ENCODE measurements at regions not wholly inside any gene's neighbourhood (a gene's known extent, or its start where the extent isn't known, plus 50 kb on each side); places are given as distances from the start of the nearest gene placed in this dataset.
"Not testable (repeated sequence)": the region's sequence is repeated elsewhere in the genome, so short reads cannot be mapped to it uniquely, and the experiment has no call there.

- BruUV-seq (replicated peaks): no TSS peak
- POLR2A ChIA-PET: no interaction called here
- TF ChIP-seq, protein P1, sequence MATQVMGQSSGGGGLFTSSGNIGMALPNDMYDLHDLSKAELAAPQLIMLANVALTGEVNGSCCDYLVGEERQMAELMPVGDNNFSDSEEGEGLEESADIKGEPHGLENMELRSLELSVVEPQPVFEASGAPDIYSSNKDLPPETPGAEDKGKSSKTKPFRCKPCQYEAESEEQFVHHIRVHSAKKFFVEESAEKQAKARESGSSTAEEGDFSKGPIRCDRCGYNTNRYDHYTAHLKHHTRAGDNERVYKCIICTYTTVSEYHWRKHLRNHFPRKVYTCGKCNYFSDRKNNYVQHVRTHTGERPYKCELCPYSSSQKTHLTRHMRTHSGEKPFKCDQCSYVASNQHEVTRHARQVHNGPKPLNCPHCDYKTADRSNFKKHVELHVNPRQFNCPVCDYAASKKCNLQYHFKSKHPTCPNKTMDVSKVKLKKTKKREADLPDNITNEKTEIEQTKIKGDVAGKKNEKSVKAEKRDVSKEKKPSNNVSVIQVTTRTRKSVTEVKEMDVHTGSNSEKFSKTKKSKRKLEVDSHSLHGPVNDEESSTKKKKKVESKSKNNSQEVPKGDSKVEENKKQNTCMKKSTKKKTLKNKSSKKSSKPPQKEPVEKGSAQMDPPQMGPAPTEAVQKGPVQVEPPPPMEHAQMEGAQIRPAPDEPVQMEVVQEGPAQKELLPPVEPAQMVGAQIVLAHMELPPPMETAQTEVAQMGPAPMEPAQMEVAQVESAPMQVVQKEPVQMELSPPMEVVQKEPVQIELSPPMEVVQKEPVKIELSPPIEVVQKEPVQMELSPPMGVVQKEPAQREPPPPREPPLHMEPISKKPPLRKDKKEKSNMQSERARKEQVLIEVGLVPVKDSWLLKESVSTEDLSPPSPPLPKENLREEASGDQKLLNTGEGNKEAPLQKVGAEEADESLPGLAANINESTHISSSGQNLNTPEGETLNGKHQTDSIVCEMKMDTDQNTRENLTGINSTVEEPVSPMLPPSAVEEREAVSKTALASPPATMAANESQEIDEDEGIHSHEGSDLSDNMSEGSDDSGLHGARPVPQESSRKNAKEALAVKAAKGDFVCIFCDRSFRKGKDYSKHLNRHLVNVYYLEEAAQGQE (IDR thresholded peaks at IDR 0.05; ENCODE audit: insufficient read depth in 1 of 2, low read depth in 2 of 2, low read length in 1 of 2): no peak
- TF ChIP-seq SIN3A (IDR thresholded peaks at IDR 0.05; ENCODE audit: borderline replicate concordance, insufficient read depth, low read depth, low read length): no peak
- TF ChIP-seq, protein P2, sequence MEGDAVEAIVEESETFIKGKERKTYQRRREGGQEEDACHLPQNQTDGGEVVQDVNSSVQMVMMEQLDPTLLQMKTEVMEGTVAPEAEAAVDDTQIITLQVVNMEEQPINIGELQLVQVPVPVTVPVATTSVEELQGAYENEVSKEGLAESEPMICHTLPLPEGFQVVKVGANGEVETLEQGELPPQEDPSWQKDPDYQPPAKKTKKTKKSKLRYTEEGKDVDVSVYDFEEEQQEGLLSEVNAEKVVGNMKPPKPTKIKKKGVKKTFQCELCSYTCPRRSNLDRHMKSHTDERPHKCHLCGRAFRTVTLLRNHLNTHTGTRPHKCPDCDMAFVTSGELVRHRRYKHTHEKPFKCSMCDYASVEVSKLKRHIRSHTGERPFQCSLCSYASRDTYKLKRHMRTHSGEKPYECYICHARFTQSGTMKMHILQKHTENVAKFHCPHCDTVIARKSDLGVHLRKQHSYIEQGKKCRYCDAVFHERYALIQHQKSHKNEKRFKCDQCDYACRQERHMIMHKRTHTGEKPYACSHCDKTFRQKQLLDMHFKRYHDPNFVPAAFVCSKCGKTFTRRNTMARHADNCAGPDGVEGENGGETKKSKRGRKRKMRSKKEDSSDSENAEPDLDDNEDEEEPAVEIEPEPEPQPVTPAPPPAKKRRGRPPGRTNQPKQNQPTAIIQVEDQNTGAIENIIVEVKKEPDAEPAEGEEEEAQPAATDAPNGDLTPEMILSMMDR (IDR thresholded peaks at IDR 0.05): no peak
- no peak for TF ChIP-seq TCF7L2 (IDR thresholded peaks at IDR 0.05; ENCODE audit: low read depth, low read length)
- TF ChIP-seq POLR2AphosphoS5 (IDR thresholded peaks at IDR 0.05; ENCODE audit: low read depth, low read length): no peak
- Histone ChIP-seq H3K27ac (ENCODE audit: low read length) (no peak overlapping the region), H3K4me1 (ENCODE audit: control insufficient read depth, insufficient read depth, low read length) (no peaks in the 10 kb centered on the region), H3K4me3 (ENCODE audit: low read depth in 2 of 2, low read length in 2 of 2) (no peak overlapping the region), H3K36me3 (ENCODE audit: control insufficient read depth, insufficient read depth, low read length) (no peaks in the 10 kb centered on the region), H3K27me3 (ENCODE audit: control insufficient read depth, insufficient read depth, low read length) (no peaks in the 10 kb centered on the region), H3K9me3 (ENCODE audit: control insufficient read depth, insufficient read depth, low read depth, low read length) (no peaks in the 10 kb centered on the region)
- intact Hi-C loops (cut with micrococcal nuclease; ENCODE audit: unreplicated experiment): no loop called here
- in situ Hi-C loops (cut with HindIII; ENCODE audit: low pct_unique_long_range_greater_than_20kb, low sequenced_read_pairs): no loop called here
- CTCF ChIA-PET: no interaction called here
- DNase-seq (ENCODE audit: low read depth, low spot score): no peak
- ATAC-seq: no peak
Observed at GRCh38 chr2:176427549-176427948, 158.3 kb downstream of the MTX2 start.

DNA sequence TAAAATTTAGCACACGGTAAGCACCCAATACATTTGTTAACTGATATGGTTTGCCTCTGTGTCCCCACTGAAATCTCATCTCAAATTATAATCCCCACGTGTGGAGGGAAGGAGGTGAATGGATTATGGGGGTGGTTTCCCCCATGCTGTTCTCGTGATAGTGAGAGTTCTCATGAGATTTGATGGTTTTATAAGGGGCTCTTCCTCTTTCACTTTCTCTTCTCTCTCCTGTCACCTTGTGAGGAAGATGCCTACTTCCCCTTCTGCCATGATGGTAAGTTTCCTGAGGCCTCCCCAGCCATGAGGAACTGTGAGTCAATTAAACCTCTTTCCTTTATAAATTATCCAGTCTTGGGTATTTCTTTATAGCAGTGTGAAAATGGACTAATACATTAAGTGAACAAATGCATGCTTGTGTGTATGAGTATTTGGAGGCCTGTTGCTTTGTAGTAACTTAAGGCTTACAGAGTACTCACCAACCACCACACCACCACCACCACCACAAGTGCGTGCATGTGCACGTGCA, 159.8 kb downstream of the MTX2 start:
- H3K36me3 ChIP-seq (ENCODE audit: control insufficient read depth, insufficient read depth, low read length); H3K27me3 ChIP-seq (ENCODE audit: control insufficient read depth, insufficient read depth, low read length); in situ Hi-C loops (cut with HindIII; ENCODE audit: low pct_unique_long_range_greater_than_20kb, low sequenced_read_pairs); CTCF ChIA-PET; POLR2A ChIA-PET; H3K9me3 ChIP-seq (ENCODE audit: control insufficient read depth, insufficient read depth, low read depth, low read length); H3K27ac ChIP-seq (ENCODE audit: low read length); H3K4me3 ChIP-seq (ENCODE audit: low read depth in 2 of 2, low read length in 2 of 2); DNase-seq (ENCODE audit: low read depth, low spot score); BruUV-seq (replicated peaks); ATAC-seq; H3K4me1 ChIP-seq (ENCODE audit: control insufficient read depth, insufficient read depth, low read length); intact Hi-C loops (cut with micrococcal nuclease; ENCODE audit: unreplicated experiment): not testable (repeated sequence)

DNA sequence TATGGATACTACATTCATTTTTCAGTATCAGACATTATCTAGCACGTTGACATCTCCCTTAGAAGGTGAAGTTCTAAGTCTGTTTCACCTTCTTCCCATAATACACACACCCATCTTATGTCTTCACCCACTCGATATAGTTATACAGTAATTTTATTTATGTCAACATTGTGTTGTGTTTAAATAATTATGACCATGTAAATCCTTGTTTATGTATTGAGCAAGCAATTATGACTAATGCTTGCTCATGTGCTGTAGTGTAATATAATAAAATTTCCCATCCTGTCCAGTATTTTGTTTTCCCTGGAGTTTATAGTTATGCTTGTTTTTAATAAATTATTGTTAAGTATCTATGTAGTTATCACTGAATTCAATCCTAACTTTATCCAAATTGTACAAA, 163.2 kb downstream of the MTX2 start:
- in situ Hi-C loops (cut with HindIII; ENCODE audit: low pct_unique_long_range_greater_than_20kb, low sequenced_read_pairs): no loop called here
- Histone ChIP-seq H3K27ac (ENCODE audit: low read length) (no peak overlapping the region), H3K9me3 (ENCODE audit: control insufficient read depth, insufficient read depth, low read depth, low read length) (no peaks in the 10 kb centered on the region), H3K36me3 (ENCODE audit: control insufficient read depth, insufficient read depth, low read length) (no peaks in the 10 kb centered on the region), H3K4me3 (ENCODE audit: low read depth in 2 of 2, low read length in 2 of 2) (no peak overlapping the region), H3K4me1 (ENCODE audit: control insufficient read depth, insufficient read depth, low read length) (no peaks in the 10 kb centered on the region), H3K27me3 (ENCODE audit: control insufficient read depth, insufficient read depth, low read length) (no peaks in the 10 kb centered on the region)
- ATAC-seq (no peak), DNase-seq (ENCODE audit: low read depth, low spot score) (no peak)
- intact Hi-C loops (cut with micrococcal nuclease; ENCODE audit: unreplicated experiment): no loop called here
- no TSS peak for BruUV-seq (replicated peaks)
- ChIA-PET POLR2A (no interaction called here), CTCF (no interaction called here)
- TF ChIP-seq, protein P2 (IDR thresholded peaks at IDR 0.05): no peak
- TF ChIP-seq SIN3A (IDR thresholded peaks at IDR 0.05; ENCODE audit: borderline replicate concordance, insufficient read depth, low read depth, low read length) (no peak), POLR2AphosphoS5 (IDR thresholded peaks at IDR 0.05; ENCODE audit: low read depth, low read length) (no peak), TCF7L2 (IDR thresholded peaks at IDR 0.05; ENCODE audit: low read depth, low read length) (no peak)
- TF ChIP-seq, protein P1 (IDR thresholded peaks at IDR 0.05; ENCODE audit: insufficient read depth in 1 of 2, low read depth in 2 of 2, low read length in 1 of 2): no peak
